HG03097 (cell line): ENCODE measurements at regions not wholly inside any gene's neighbourhood (a gene's known extent, or its start where the extent isn't known, plus 50 kb on each side); places are given as distances from the start of the nearest gene placed in this dataset.
"Not testable (repeated sequence)": the region's sequence is repeated elsewhere in the genome, so short reads cannot be mapped to it uniquely, and the experiment has no call there.

ENCODE experiments used
- ATAC-seq: cut with Tn5 transposase; IDR thresholded peaks from one replicate; pipeline ENCODE4 v1.9.1; 2021; ENCODE audit not compliant: unreplicated experiment, low FRiP score

GRCh38 chr12:69027411-69027881 lies 94.5 kb upstream of the CPM start:
- no peak for ATAC-seq

- no peak for ATAC-seq
Measured at GRCh38 chr12:69028941-69029729, 96.2 kb upstream of the CPM start.

- ATAC-seq = no peak
Measured at GRCh38 chr12:69030321-69030720, 97.3 kb upstream of the CPM start.

GRCh38 chr12:69036533-69036932 lies 103.6 kb upstream of the CPM start:
- ATAC-seq = no peak

- no peak for ATAC-seq
Measured at GRCh38 chr12:69036999-69037398, 104.0 kb upstream of the CPM start.

GRCh38 chr12:69039911-69040310 lies 106.9 kb upstream of the CPM start:
- no peak for ATAC-seq

- no peak for ATAC-seq
Measured at GRCh38 chr12:69042557-69042956, 109.6 kb upstream of the CPM start.

GRCh38 chr12:69042970-69043369 lies 110.0 kb upstream of the CPM start:
- ATAC-seq = no peak

GRCh38 chr12:69044887-69045286 lies 111.9 kb upstream of the CPM start:
- ATAC-seq = no peak

- no peak for ATAC-seq
Measured at GRCh38 chr12:69045430-69045829, 112.5 kb upstream of the CPM start.

GRCh38 chr12:69046363-69046762 lies 113.4 kb upstream of the CPM start:
- ATAC-seq = no peak

GRCh38 chr12:69046920-69047319 lies 113.9 kb upstream of the CPM start:
- ATAC-seq = no peak

- ATAC-seq = no peak
Measured at GRCh38 chr12:69047990-69048389, 115.0 kb upstream of the CPM start.

GRCh38 chr12:69049855-69050254 lies 116.9 kb upstream of the CPM start:
- not testable (repeated sequence) for ATAC-seq

- no peak for ATAC-seq
Measured at GRCh38 chr12:69052613-69053408, 119.8 kb upstream of the CPM start.

- ATAC-seq = no peak
Measured at GRCh38 chr12:69054343-69055056, 121.5 kb upstream of the CPM start.

GRCh38 chr12:69055280-69055679 lies 122.3 kb upstream of the CPM start:
- ATAC-seq = no peak

- no peak for ATAC-seq
Measured at GRCh38 chr12:69055706-69056105, 122.7 kb upstream of the CPM start.

- ATAC-seq = no peak
Measured at GRCh38 chr12:69056743-69057515, 124.0 kb upstream of the CPM start.

GRCh38 chr12:69057742-69058141 lies 124.8 kb upstream of the CPM start:
- ATAC-seq = no peak
